Cardiac muscle cell (in vitro differentiated cells and primary cell): ENCODE measurements at regions not wholly inside any gene's neighbourhood (a gene's known extent, or its start where the extent isn't known, plus 50 kb on each side); places are given as distances from the start of the nearest gene placed in this dataset.

Experiments used
- DNase-seq, 2 donors: peaks; one replicate each; pipeline versions ENCODE4 v3.0.0 to v3.0.0-alpha.2; 2010 to 2017; ENCODE audit warnings: low read depth in 1 of 2, low spot score in 1 of 2
- H3K27ac ChIP-seq: fragments of 200-600 bp; sonication (generic); 2 replicates; pipeline ENCODE4 v1.5.1; 2016
- H3K27me3 ChIP-seq: fragments of 200-600 bp; sonication (generic); 2 replicates; pipeline ENCODE4 v1.6.0; 2016; ENCODE audit warnings: control low read depth
- H3K36me3 ChIP-seq: fragments of 200-600 bp; sonication (generic); 2 replicates; pipeline ENCODE4 v1.5.1; 2016; ENCODE audit warnings: control low read depth
- H3K4me1 ChIP-seq: fragments of 200-600 bp; sonication (generic); 2 replicates; pipeline ENCODE4 v1.8.1; 2017; ENCODE audit warnings: low read depth, mild to moderate bottlenecking, mixed run types
- H3K4me3 ChIP-seq: fragments of 200-600 bp; sonication (generic); 2 replicates; pipeline ENCODE4 v1.5.1; 2016; ENCODE audit warnings: mild to moderate bottlenecking
- H3K9me3 ChIP-seq: fragments of 200-600 bp; sonication (generic); 2 replicates; pipeline ENCODE4 v1.5.1; 2017; ENCODE audit warnings: low read depth, mild to moderate bottlenecking, control low read depth
- CTCF ChIP-seq: IDR thresholded peaks from 2 replicates; pipeline ENCODE4 v1.5.1; 2012; ENCODE audit warnings: low read depth, mild to moderate bottlenecking, low read length

- H3K4me3 ChIP-seq, result no peak overlapping the region
- no peak for TF ChIP-seq CTCF
- H3K4me1 ChIP-seq, result no peaks in the 10 kb centered on the region
- no peak overlapping the region for H3K27ac ChIP-seq
- H3K27me3 ChIP-seq, result no peaks in the 10 kb centered on the region
- H3K36me3 ChIP-seq, result no peaks in the 10 kb centered on the region
- no peaks in the 10 kb centered on the region for H3K9me3 ChIP-seq
- DNase-seq, result no peak
Observed at GRCh38 chr16:51867386-51868065, 679.4 kb downstream of the TOX3 start.

- H3K4me3 ChIP-seq, result no peak overlapping the region
- H3K27ac ChIP-seq, result no peak overlapping the region
- no peaks in the 10 kb centered on the region for H3K4me1 ChIP-seq
- DNase-seq, result no peak
- H3K36me3 ChIP-seq, result no peaks in the 10 kb centered on the region
- no peaks in the 10 kb centered on the region for H3K9me3 ChIP-seq
- TF ChIP-seq CTCF, result no peak
- H3K27me3 ChIP-seq, result no peaks in the 10 kb centered on the region
Observed at GRCh38 chr16:51864575-51864974, 682.4 kb downstream of the TOX3 start.

- DNase-seq, result no peak
- no peaks in the 10 kb centered on the region for H3K36me3 ChIP-seq
- H3K4me1 ChIP-seq, result no peaks in the 10 kb centered on the region
- no peak overlapping the region for H3K4me3 ChIP-seq
- no peaks in the 10 kb centered on the region for H3K27me3 ChIP-seq
- TF ChIP-seq CTCF, result no peak
- H3K27ac ChIP-seq, result no peak overlapping the region
- H3K9me3 ChIP-seq, result no peaks in the 10 kb centered on the region
Observed at GRCh38 chr16:51854401-51854951, 692.5 kb downstream of the TOX3 start.

- H3K4me1 ChIP-seq, result no peaks in the 10 kb centered on the region
- DNase-seq, result no peak
Observed at GRCh38 chr16:51853586-51853985, 693.4 kb downstream of the TOX3 start.

GRCh38 chr16:51852892-51853291 lies 694.1 kb downstream of the TOX3 start:
- TF ChIP-seq CTCF, result no peak
- Histone ChIP-seq H3K4me3 (no peak overlapping the region), H3K4me1 (no peaks in the 10 kb centered on the region), H3K36me3 (no peaks in the 10 kb centered on the region), H3K9me3 (no peaks in the 10 kb centered on the region), H3K27me3 (no peaks in the 10 kb centered on the region), H3K27ac (no peak overlapping the region)
- DNase-seq, result no peak

More at GRCh38 chr16:51853586-51853985, 693.4 kb downstream of the TOX3 start:
- no peak overlapping the region for H3K27ac ChIP-seq
- TF ChIP-seq CTCF, result no peak
- H3K4me3 ChIP-seq, result no peak overlapping the region
- no peaks in the 10 kb centered on the region for H3K9me3 ChIP-seq
- no peaks in the 10 kb centered on the region for H3K36me3 ChIP-seq
- no peaks in the 10 kb centered on the region for H3K27me3 ChIP-seq
